ENCODE measurements at regions not wholly inside any gene's neighbourhood (a gene's known extent, or its start where the extent isn't known, plus 50 kb on each side); places are given as distances from the start of the nearest gene placed in this dataset.
"Not testable (repeated sequence)": the region's sequence is repeated elsewhere in the genome, so short reads cannot be mapped to it uniquely, and the experiment has no call there.

DNA sequence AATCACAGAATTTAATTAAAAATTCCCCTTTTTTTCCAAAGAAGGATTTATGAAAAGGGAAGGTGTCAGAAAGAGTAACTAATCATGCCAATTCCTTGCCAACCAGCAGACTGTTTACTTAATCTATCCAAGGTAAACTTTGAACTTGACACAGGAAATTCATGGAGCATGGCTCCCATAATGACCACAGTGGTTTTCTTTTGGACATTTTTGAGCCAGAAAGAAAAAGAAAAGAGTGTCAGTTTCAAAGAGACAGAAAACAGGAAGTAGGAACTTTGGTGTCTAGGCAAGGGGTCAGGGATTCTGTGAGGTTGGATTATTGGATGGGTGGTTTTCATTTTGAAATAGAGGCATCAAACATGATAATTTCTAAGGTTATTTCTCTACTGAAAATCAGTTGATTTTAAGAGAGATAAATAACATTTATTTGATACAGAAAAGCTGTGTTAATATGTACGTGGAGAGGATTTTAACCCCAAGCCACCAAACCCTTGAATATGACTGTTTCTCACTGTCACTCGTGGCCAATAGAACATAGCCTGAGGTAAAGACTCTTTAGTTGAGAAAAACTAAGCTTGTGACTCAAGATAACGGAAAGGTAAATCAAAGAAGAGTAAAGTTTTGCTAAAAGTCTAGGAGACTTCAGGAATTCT, 196.1 kb downstream of the TTC6 start:
- DNase-seq, result no peak

DNA sequence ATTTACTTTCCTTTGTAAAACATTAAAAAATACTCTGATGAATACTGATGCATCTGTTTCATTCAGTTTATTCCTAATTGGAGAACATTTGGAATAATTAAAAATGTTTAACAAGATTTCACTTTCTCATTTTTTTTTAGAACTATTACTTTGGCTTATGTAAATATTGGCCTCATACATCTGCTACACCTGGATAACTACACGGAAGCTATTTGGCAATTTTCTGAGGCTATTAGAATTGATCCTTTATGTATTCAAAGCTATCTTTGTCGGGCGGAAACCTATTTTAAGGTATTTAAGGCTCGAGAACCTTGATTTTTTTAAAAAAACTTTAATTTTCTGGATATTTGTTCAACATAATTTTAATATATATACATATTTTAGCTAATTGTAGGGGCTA, 196.7 kb downstream of the TTC6 start:
- no peak for DNase-seq

DNA sequence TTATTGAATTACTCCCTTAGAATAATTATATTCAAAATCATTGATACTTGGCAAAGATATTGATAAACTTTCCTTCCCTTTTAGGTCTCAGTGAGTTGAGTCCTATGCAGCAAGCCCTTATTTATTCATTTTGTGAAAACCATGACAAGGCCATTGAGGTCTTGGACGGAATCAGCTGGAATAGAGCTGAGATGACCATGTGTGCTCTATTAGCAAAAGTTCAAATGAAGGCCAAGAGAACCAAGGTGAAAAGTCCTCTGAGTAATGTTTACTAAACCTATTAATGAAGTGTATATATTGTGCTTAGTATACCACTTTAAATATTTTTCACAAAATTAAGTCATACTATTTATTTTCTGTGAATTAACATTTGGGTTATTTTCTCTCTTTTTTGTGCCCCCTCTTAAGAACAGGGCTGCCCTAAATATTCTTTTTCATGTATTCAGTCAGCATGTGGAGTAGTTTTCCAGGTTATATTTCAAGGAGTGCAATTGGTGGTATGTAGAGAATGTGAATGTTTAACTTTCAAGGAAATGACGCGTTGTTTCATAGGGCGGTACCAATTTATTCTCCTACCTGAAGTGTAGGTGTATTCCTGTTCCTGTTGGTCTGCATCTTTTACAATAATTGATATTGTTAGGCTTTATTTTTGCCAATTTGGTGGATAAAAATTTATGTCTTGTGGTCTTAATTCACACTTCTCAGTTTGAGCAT, 201.4 kb downstream of the TTC6 start:
- no peak for DNase-seq

DNA sequence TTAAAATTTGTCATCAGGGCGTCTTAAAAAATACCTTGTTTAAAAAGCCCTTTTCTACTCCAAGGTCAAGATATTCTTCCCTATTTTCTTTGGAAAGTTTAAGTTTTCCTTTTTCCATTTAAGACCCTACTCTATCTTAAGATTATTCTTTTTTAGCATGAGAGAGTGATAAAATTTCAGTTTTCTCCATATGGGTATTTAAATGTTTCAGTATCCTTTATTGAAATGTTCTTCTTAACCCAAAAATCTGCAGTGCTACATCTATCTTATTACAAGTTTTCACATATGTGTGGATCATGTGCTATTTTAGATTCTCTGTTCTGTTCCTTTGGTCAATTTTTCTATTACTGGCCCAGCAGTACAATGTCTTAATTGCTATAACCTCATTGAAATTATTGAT, 202.2 kb downstream of the TTC6 start:
- DNase-seq, result no peak

DNA sequence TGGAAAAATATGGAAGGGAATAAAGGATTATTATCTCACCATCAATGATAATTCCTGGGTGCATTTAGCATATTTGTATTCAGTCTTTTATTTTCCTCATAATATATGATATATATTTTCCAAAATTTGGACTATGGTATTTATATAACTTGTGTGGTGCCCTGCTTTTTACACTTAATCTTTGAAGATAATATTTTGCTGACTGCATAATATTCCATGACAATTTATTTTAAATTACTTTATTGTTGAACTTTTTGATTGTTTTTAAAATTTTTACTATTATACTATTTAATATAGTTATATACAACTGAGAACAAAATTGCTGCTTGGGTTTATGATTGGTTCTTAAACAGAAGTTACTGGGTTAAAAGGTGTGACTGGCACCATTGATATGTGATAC, 212.3 kb downstream of the TTC6 start:
- DNase-seq, result no peak

DNA sequence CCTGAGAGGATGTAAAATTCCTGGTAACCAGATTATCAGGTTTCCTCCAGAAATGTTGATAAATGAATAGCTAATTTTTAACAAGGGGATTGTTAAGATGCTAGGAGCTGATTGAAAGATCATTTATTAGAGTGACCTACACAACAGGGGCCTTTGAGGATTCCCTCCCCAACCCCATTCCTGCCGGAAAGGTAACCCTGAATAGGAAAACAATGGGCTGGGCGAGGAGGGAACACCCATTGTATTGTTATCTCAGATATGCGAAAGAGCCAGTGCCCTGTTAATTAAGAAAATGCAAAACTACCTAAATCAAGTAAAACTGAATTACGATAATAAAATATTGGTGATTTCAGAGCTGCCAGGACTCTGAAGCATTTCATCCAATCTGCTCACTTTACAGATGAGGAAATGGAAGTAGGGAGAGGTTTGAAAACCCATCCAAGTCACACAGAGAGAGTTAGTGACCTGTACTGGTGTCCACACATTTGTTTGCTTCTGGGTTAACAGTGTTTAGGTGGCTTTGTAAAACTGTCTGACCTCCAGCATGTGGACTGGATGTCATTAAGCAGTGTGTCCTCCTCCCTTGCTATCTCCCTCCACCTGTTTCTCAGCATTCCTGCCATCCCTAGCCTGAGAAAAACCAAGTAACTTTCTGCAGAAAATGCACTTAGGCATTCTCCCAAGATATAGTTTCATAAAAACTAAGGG, 214.8 kb downstream of the TTC6 start:
- no peak for DNase-seq

DNA sequence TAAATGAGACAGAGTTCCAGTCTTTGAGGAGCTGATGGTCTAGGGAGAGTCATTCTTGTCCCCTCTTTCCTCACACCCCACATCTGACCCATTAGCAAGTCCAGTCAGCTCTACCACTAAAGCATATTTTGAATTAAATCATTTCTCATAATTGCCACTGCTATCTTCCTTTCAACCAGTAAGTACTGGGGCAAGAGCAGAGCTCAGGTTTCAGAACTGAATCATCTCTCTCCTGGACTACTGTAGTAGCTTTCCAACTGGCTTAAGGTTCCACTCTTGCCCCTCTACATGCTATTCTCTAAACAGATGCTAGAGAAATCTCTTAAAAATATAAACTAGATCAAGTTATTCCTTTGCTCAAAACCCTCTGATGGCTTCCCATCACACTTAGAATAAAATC, 218.3 kb downstream of the TTC6 start:
- DNase-seq, result no peak

DNA sequence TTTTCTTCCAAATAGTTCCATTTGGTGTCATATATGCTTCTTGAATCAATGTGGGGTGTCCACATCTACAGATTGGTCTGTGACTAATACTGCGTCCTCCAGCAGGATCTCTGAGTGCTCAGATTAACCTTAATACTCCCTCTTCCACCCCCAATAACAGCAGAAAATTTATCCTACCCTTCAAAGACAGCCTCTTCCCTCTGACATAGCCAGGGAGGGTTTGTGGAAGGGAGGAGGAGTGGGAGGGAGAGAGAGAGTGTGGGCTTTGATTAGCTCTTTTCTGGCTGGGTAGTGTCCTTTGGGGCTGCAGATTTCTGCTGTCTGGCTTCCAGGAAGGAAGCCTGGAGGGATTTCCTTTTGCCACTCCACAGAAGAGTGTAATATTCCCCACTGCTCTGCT, 220.7 kb downstream of the TTC6 start:
- DNase-seq, result no peak

DNA sequence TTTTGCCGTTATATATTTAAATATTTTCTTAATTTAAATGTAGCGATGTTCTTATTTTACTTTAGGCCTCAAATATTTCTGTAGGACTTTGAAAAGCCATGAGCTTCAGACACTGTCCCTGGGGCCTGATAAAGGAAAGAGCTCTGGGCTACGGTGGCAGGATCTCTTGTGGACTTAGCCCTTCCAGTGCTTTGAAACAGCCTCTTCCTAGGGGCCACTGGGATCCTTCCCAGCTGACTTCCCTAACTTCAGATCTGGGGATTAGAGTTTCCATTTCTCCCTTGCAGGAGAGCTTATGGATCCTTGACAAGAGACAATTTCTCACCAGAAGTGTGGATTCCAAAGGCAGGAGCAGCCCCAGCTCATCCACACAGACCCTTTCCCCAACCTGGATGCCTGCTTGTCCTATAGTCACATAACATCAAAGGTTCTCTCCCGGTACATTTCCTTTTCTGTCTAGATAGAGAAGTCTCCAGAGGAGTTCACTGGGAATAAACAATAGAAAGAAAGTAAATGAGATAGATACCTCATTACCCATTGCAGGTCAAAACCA, 221.4 kb downstream of the TTC6 start:
- DNase-seq, result no peak

DNA sequence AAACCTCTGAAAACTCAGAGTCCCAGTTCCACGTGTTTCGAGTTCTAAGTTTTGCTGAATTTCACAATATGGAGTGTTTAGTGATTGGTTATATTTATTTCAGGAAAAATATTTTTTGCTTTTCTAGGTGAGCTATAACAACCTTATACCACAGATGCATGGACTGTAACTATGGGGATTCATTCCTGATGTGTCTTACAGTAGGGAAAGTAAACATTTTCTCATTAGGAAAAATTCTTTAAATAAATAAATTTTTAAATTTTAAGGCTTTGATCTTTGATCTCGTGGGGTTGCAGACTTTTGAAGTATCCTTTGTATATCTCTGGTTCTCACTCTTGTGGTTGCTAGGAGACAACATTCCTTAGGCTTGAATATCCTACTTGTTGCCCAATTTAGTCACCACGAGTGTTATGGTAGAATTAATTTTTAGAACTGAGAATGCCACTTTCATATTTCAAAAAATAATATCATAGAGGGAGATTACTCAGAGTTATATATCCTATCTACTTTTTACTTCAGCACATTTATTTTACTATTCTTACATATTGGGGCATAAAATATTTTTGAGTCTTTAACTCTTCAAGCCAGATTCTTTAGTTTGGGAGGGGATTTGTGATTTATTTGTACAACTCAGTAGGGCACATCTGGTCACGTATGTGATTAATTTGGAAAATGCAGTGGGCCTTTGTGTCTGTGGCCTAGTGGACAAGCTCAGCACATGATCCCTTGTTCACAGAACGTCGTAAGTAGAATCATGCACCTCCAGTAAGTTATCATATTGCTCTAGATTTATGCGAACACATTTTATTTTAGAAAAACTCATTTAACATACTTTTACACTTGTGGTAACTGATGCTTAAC, 224.0 kb downstream of the TTC6 start:
- no peak for DNase-seq

DNA sequence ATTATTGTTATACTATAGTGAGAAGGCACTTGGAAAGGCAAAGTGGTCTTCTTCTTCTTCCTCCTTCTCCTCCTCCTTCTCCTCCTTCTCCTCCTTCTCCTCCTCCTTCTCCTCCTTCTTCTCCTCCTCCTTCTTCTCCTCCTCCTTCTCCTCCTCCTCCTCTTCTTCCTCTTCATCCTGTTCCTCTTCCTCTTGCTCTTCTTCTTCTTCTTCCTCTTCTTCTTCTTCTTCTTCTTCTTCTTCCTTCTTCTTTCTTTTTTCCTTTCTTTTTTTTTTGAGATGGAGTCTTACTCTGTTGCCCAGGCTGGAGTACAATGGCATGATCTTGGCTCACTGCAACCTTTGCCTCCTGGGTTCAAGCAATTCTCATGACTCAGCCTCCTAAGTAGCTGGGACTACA, 225.4 kb downstream of the TTC6 start:
- not testable (repeated sequence) for DNase-seq

DNA sequence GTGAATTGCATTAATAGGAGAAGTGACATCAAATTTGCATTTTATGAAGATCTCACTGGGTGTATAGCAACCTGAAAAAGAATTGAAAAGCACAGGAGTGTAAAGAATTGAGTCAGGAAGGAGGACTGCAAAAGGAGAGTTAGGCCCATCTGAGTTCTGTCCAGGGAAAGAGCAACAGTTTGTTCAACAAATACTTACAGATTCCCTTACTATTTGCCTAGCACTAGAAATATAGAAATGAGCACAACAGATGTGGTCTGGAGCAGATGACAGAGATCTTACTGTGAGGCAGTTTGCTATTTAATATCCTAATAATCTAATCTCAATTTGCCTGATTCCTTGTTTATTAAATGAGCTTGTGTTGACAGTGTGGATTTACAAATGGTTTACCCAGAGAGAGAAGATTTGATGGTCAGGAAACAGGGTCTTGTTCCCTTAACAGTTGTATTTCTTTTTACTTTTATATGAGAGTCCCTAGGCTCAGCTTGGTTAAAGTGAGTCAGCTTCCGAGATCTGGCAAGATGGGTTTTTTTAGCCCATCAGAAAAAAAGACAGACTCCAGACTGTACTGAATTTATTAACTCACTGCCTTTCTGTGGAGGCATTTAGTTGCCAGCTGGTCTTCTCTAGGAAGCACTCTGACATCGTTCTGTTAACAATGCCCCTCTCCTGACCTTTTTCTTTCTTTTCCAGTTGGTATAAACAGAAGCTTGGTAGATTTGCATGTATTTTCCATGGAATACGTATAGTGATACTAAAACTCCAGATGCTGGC, 229.7 kb downstream of the TTC6 start:
- DNase-seq, result no peak

DNA sequence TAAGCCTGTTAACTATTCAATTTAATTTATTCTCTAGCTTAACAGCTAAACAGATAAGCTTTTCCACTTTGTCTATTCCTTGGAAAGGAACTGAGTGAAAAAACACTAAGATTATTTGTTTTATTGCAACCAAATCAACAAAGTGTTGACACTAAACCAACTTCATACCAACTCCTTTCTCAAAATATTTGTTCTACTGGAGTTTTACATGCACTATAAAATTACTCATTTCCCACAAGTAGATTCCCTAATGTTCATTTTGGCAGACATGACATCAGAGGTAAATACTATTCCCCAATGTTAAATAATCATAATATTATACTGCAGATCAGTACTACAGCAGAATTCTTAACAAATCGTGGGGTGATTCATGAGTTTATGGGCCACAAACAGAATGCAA, 231.4 kb downstream of the TTC6 start:
- DNase-seq, result no peak

DNA sequence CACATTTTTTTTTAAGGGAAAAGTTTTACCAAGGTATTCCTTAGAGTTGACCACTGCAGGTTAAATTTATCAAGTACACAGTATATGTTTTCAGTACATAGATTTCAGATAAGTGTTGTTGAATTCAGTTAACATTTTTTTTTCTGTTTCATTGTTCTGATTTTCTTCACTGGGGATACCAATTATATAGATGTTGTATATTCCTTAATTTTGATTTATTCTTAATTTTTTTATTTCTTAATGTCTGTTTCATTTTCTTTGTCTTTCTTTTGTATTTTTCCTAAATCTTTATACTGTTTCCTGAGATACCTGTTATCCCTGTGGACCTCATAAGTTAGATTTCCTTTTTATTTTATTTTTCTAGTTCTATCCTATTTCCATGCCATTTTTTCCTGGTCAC, 234.8 kb downstream of the TTC6 start:
- DNase-seq, result no peak

DNA sequence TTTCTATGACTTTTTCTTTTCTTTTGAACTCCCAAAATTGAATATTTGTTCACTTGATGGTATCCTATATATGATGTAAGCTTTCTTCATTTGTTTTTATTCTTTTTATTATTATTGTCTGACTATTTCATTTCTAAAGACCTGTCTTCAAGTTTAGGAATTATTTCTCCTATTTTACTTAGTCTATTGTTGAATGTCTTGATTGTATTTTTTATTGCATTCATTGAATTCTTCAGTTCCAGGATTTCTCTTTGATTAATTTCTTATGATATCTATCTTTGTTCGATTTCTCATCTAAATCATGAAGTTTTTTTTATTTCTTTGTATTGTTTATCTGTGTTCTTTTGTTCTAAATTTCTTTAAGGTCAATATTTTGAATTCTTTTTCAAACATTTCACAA, 238.8 kb downstream of the TTC6 start:
- DNase-seq, result no peak

DNA sequence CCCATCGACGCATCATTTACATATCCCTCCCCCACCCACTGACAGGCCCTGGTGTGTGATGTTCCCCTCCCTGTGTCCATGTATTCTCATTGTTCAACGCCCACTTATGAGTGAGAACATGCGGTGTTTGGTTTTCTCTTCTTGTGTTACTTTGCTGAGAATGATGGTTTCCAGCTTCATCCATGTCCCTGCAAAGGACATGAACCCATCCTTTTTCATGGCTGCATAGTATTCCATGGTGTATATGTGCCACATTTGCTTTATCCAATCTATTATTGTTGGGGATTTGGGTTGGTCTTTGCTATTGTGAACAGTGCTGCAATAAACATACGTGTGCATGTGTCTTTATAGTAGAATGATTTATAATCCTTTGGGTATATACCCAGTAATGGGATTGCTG, 243.3 kb downstream of the TTC6 start:
- not testable (repeated sequence) for DNase-seq

DNA sequence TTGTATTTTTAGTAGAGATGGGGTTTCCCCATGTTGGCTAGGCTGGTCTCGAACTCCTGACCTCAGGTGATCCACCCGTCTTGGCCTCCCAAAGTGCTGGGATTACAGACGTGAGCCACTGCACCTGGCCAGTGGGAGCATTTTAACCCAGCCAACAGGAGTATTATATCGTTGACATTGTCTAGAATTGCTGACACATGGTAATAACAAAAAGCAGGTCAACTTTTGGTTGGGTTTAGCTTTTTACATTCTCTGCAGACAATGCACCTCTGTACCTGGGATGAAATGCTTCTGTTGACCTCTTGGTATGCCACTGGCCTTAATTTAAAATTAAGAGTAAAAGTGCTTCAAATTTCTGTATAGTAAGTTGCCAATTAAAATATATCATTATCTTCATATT, 245.6 kb downstream of the TTC6 start:
- not testable (repeated sequence) for DNase-seq

DNA sequence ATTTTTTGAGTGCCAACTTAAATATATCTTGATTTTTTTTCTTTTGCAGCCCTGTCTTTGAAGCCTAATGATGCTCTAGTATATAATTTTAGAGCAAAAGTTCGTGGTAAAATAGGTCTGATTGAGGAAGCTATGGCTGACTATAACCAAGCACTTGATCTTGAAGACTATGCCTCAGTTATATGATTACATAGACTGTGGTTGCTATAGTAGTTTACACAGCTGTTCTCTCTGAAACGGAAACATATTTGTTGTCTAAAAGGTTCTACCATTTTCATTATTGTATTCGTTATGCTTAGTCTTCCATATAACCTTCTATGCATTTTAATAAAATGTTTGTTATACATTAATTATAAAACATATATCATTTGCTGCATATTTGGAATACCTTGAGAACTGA, 246.7 kb downstream of the TTC6 start:
- no peak for DNase-seq

DNA sequence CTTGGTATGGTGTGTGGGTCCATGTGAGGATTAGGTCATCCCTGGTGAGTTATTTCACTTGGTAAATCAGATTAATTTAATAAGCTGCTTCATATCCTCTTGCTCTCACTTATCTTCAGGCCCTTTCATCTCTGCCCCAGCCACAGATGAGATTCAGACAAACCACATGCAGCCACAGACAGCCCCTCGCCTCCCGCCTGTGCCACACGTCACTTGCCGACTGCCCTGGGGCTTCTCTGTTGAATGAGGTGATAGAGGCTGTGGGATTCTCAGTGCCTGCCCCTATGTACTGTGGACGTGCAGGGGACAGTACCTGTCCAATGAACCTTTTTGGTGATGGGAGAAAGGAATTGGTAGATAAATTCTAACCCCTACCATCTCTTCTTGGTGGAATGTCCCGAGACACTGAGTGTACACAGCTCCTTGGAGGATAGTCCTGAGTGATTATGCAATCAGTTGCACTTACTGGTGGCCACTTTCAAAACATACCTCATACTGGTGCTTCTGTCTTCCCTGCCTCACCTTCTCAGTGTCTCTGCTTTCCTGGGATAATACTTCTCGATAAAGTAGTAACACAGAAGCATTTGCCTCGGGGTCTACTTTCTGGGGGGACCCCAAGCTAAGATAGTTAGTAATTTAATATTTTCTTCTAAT, 248.7 kb downstream of the TTC6 start:
- peak; percentile 30 for DNase-seq

DNA sequence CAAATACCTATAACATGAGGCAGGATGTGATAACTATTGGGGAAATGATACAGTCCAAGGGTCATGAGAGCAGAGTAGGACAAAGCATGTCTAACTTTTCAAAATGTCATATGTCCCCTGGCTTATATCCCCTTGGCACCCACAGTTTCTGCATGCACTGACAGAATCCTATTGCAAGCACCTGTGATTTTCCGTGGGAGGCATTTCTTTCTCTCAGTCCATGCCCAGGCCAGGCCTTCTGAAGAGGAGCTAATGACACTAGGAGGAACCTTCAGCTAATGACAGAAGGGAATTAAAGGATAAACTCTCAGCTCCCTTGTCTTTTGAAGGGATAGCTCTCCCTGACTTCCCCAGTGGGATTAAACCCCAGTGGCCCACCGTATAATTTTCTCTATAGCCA, 249.2 kb downstream of the TTC6 start:
- no peak for DNase-seq

DNA sequence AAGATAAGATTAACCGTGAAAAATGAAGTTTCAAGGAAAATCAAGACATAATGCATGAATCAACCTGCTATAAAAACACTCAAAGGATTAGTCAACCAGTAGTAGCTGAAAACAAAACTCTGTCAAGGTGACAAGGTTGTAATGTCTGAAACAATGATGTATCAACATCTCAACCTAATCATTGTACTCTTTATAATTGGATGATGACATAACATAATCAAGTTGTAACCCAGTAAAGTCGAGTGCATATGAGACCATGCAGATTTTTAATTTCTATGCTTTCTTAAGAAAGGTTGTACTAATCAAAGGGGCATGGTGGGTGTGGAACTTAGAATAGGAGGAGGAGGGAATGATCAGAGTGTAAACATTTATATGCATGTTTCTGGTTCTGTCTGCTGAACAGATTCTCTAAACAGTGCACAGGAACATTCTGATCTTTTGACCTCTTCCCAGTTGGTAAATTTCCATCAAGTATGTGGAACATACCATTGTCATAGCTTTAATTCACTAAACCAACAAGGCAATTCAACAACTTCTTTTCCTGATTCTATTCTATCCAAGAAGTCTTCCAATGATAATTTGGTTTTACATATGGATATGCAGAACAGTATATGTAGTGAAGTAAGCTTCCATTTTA, 253.7 kb downstream of the TTC6 start:
- DNase-seq, result no peak
